Calu3 (cell line): ENCODE measurements at regions not wholly inside any gene's neighbourhood (a gene's known extent, or its start where the extent isn't known, plus 50 kb on each side); places are given as distances from the start of the nearest gene placed in this dataset.

ENCODE experiments used
- BruUV-seq: library from RNA; stranded (reverse); fragments of 400-500 nt; replicated peaks from 2 replicates; lab custom pipeline; 2021; lab: Mats Ljungman, UMichigan
- CTCF ChIA-PET: fragments of 300-600 bp; sonication (Branson Sonifier 250); formaldehyde crosslinking; loops from one replicate; lab custom pipeline; 2022; ENCODE audit warnings: antibody characterized with exemption; lab: Charles Lee
- DNase-seq: peaks from one replicate; pipeline ENCODE4 v3.0.0; 2022
- H3K27ac Mint-ChIP-seq: one replicate; pipeline ENCODE4 v1.8.0; 2022; ENCODE audit warnings: mixed read lengths; ENCODE audit not compliant: unreplicated experiment
- H3K27me3 Mint-ChIP-seq: one replicate; pipeline ENCODE4 v1.8.0; 2022; ENCODE audit warnings: mixed read lengths; ENCODE audit not compliant: unreplicated experiment
- H3K36me3 Mint-ChIP-seq: one replicate; pipeline ENCODE4 v1.8.0; 2022; ENCODE audit warnings: mild to moderate bottlenecking, moderate library complexity, mixed read lengths; ENCODE audit not compliant: insufficient read depth, unreplicated experiment
- H3K4me1 Mint-ChIP-seq: one replicate; pipeline ENCODE4 v1.8.0; 2022; ENCODE audit warnings: mild to moderate bottlenecking, low read depth, mixed read lengths; ENCODE audit not compliant: unreplicated experiment
- H3K4me3 Mint-ChIP-seq: one replicate; pipeline ENCODE4 v1.8.0; 2022; ENCODE audit warnings: mild to moderate bottlenecking, low read depth, moderate library complexity, mixed read lengths; ENCODE audit not compliant: unreplicated experiment
- H3K9me3 Mint-ChIP-seq: one replicate; pipeline ENCODE4 v1.8.0; 2022; ENCODE audit warnings: low read depth, mixed read lengths; ENCODE audit not compliant: unreplicated experiment
- CTCF ChIP-seq: fragments of 200-600 bp; IDR thresholded peaks from one replicate; pipeline ENCODE4 v1.8.0; 2022; ENCODE audit warnings: antibody characterized with exemption; ENCODE audit not compliant: unreplicated experiment
- intact Hi-C: fragments of 100-400 bp; cut with micrococcal nuclease; formaldehyde crosslinking; loops from one replicate; pipeline ENCODE4 v1.10.0; 2022; ENCODE audit not compliant: unreplicated experiment

GRCh38 chr7:131012477-131013031 lies 278.5 kb upstream of the KLF14 start:
- no TSS peak for BruUV-seq
- Mint-ChIP-seq H3K4me1 (peaks cover 75% of the 10 kb centered on the region), H3K9me3 (no peaks in the 10 kb centered on the region), H3K36me3 (peaks cover 7% of the 10 kb centered on the region), H3K4me3 (no peak overlapping the region), H3K27ac (peak overlapping the region; percentile 39), H3K27me3 (no peaks in the 10 kb centered on the region)
- DNase-seq = no peak
- TF ChIP-seq CTCF = no peak
- CTCF ChIA-PET = interaction anchor here (0.9 kb wide), 1 partner anchor 52 kb away, joined by 3 read pairs; no protein-coding TSS in a partner anchor
- intact Hi-C loops = no loop called here

GRCh38 chr7:131013716-131014115 lies 279.7 kb upstream of the KLF14 start:
- no peak overlapping the region for H3K27ac Mint-ChIP-seq
- H3K4me3 Mint-ChIP-seq = no peak overlapping the region
- no TSS peak for BruUV-seq
- no peaks in the 10 kb centered on the region for H3K9me3 Mint-ChIP-seq
- no peaks in the 10 kb centered on the region for H3K27me3 Mint-ChIP-seq
- H3K4me1 Mint-ChIP-seq = peaks cover 71% of the 10 kb centered on the region
- no peak for TF ChIP-seq CTCF
- CTCF ChIA-PET = interaction anchor here (0.9 kb wide), 1 partner anchor 54 kb away, joined by 3 read pairs; no protein-coding TSS in a partner anchor
- no peak for DNase-seq
- intact Hi-C loops = no loop called here
- peaks cover 10% of the 10 kb centered on the region for H3K36me3 Mint-ChIP-seq

GRCh38 chr7:131014906-131015656 lies 281.1 kb upstream of the KLF14 start:
- intact Hi-C loops = no loop called here
- H3K9me3 Mint-ChIP-seq = no peaks in the 10 kb centered on the region
- H3K27ac Mint-ChIP-seq = no peak overlapping the region
- DNase-seq = no peak
- no peaks in the 10 kb centered on the region for H3K27me3 Mint-ChIP-seq
- no peak overlapping the region for H3K4me3 Mint-ChIP-seq
- BruUV-seq = no TSS peak
- TF ChIP-seq CTCF = no peak
- peaks cover 12% of the 10 kb centered on the region for H3K36me3 Mint-ChIP-seq
- CTCF ChIA-PET = no interaction called here
- H3K4me1 Mint-ChIP-seq = peaks cover 60% of the 10 kb centered on the region

- no TSS peak for BruUV-seq
- no peaks in the 10 kb centered on the region for H3K9me3 Mint-ChIP-seq
Observed at GRCh38 chr7:131015657-131015958, 281.6 kb upstream of the KLF14 start.

More at GRCh38 chr7:131015657-131015958, 281.6 kb upstream of the KLF14 start:
- intact Hi-C loops = no loop called here
- no peak for DNase-seq
- no peak for TF ChIP-seq CTCF
- Mint-ChIP-seq H3K4me1 (peaks cover 55% of the 10 kb centered on the region), H3K27me3 (no peaks in the 10 kb centered on the region), H3K36me3 (peaks cover 12% of the 10 kb centered on the region), H3K4me3 (no peak overlapping the region), H3K27ac (no peak overlapping the region)
- CTCF ChIA-PET = no interaction called here
